NCI-H1092 (cell line): ENCODE measurements at regions not wholly inside any gene's neighbourhood (a gene's known extent, or its start where the extent isn't known, plus 50 kb on each side); places are given as distances from the start of the nearest gene placed in this dataset.

ENCODE experiments used
- DNase-seq: peaks from one replicate; lab custom pipeline; 2025; lab: John Stamatoyannopoulos, UW

DNA sequence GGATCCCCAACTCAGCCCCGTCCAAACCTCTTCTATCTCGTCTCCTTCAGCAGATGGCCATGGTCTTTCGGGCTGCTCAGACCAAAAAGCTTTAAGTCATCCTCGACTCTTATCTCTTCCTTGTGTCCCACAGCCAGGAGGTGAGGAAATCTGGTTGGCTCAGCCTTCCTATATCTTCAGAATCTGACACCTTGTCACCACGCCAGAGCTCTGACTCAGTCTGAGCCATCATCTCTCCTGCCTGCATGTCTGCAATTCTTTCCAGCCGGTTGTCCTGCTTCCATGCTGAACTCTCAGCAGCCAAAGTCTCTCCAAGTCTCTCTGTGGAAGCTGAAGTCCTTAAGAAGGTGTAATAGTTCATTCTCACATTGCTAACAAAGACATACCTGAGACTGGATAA is 419.3 kb upstream of the ADAMTS16 start:
- DNase-seq = no peak

DNA sequence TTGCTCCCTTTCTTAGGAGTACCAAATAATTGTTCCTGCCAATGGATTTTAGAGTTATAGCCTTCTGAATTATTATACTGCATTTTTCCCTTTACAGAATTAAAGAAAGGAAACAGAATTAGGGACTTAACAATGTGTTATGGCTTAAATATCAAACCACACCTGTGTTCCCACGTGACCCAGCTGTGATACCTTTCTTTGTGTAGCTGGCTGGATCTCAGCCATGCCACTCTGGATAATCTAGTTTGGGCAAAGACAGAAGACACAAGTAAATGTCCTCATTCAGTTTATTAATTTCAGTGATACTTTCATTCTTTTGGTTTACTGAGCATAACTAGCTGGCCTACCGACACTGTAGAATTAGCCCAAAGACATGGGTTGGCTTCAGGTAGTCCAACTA is 417.2 kb upstream of the ADAMTS16 start:
- DNase-seq = no peak

DNA sequence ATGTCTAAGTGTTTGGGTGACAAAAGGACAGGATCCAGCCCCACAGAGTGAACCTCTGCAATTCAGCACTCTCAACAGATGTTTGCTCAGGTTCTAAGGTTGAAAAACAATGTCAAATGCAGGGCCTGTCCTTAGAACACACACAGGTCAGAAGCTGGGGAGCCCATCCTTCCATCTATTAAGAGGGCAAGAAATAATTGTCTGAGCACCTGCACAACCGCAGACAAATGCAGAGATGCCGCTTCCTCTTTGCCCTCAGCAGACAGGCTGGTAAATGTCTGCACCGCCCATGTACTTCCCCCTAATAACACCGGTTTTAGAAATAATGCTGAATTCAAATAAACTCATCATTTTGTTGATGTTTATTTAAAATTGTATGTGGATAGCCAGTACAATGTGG is 414.5 kb upstream of the ADAMTS16 start:
- DNase-seq = no peak

DNA sequence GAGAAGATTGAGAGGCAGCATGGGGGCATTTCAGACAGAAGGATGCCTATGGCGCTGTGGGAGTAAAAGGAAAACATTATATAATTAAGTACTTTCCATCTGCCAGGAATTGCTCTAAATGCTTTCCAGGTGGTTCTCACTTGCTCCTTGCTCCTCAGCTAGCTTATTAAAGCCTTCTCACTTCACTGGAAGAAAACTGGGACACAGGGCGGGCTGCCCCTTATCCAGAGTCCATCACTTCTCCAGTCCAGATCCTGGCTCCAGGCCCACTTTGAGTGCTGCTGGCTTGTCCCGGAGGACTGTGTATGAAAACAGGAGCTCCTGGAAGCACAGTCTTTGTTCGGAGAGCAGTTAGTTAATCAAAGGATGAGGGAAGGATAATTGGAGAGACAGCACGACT is 409.9 kb upstream of the ADAMTS16 start:
- no peak for DNase-seq

DNA sequence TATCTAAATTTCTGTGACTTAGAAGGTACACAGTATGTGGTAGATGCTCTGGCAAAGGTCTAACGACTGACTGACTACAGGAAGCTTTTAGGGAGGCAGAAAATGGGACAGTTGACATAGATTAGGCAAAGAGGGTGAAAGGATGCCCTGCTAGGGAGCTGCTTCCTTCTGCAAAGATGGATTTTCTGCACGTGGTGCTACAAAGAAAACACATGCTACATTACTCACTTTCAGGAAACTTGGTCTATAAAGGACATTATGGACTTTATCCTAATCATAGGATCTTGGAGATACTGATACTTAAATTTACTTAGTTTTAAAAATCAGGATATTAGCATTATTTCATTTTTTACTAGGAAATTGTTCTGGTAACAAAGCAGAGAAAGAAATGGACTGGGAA is 405.8 kb upstream of the ADAMTS16 start:
- no peak for DNase-seq

DNA sequence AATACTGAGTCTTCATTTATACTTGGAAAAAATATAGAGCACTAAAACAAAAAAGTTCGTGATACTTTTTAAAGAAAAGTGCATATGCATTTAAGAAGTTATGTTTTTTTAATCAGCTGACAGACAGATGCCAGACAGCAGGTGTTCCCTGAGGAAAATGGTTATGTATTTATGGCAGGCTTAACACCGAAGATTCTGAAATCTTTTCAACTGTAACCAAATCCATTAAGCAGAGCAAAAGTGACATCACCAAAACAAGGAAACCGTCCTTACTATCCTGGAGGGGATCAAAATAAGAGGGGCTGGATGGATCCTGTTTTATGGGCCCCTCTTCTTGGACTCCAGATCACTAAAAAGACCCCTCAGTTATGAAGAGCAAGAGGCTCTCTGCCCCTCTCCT is 404.9 kb upstream of the ADAMTS16 start:
- DNase-seq = no peak

DNA sequence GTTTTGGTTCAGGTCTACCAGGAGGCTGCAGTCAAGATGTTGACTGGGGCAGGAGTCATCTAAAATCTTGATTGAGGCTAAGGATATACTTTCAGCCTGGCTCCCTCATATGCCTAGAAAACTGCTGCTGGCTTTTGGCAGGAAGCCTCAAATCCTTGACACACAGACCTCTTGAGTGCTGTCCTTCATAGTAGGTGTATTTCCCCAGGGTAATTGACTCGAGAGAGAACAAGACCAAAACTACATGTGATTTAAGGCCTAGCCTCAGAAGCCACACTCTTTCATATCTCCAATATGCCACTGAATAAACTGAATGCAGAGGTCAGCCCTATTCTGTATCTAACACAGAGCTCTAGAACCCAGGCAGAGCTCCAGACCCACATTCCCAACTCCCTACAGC is 402.3 kb upstream of the ADAMTS16 start:
- DNase-seq = no peak

DNA sequence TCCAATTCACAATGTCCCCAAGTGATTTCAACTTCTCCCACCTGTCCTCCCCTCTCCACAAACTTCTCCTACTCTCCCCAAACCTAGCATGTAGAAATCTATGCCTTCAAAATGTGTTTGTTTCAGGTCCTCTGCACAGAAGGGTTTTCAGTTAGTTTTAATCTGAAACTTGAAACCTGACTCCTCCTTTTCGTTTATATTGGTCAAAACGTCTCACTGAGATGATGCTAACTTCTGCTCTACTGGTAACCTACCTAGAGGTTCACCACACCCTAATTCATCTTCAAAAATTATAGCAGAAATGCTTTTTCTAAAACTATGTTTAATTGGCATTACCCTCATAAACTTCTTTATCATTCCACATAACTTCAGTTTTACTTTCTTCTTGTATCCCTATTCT is 401.8 kb upstream of the ADAMTS16 start:
- DNase-seq = no peak

DNA sequence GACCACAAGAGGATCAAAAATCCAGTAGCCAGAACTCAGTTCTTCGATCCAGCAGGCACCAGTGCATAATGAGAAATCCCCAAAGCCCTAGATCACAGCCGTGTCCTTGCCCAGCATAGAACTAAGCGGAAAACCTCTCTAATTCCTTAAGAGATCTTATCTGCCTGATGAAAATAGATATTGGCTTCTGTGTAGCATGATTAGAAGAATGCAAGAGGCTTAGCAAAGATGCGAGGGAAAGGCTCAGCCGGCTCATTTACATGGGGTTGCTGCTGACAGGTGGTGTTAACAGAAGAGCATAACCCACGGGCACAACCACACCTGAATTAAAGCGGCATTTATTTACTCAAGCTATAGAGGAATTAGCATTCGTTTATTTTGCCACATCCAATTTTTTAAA is 400.0 kb upstream of the ADAMTS16 start:
- DNase-seq = no peak

DNA sequence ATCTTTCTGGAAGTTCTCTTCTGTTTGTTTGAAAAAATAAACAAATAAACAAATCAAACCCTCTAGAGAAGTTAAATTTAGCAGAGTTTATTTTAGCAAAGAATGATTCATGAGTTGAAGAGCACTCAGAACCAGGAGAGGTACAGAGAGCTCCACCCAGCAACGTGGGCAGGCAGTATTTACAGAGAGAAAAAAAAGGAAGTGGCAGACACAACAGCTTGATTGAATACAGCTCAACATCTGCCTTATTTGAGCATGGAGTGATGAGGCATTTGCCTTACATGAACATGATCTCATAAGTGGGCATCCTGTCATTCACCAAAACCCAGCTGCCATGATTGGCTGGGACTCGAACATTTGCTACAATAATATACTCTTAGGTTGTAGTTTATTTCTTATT is 381.6 kb upstream of the ADAMTS16 start:
- no peak for DNase-seq

DNA sequence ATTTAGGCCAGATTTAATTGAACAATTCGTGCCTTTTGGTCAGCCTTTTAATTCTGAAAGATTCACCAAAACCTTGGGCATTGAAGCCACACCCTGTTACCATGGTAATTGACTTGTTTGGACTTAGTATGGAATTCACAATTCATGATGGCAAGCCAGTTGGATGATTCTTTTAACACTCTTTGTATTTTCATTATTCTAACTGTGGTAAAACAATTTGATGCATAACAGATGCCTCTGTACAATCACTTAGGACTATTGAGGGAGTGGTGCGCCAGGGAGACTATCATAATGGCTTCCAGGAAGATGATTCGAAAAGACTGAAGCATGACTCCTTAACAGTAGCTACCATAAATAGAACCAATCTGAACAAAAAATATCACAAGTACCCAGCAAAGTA is 381.1 kb upstream of the ADAMTS16 start:
- no peak for DNase-seq

DNA sequence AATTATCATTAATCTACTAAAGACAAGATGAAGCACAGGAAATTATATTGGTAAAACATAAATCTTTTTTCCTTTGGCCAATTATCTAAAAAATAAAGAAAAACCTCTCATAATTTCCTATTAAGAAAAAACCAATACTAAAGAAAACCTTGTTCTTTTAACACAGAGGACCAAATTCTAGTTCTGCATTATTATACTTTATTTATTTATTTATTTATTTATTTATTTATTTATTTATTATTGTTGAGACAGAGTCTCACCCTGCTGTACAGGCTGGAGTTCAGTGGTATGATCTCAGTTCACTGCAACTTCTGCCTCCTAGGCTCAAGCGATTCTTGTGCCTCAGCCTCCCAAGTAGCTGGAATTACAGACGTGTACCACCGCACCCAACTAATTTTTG is 377.8 kb upstream of the ADAMTS16 start:
- no peak for DNase-seq

DNA sequence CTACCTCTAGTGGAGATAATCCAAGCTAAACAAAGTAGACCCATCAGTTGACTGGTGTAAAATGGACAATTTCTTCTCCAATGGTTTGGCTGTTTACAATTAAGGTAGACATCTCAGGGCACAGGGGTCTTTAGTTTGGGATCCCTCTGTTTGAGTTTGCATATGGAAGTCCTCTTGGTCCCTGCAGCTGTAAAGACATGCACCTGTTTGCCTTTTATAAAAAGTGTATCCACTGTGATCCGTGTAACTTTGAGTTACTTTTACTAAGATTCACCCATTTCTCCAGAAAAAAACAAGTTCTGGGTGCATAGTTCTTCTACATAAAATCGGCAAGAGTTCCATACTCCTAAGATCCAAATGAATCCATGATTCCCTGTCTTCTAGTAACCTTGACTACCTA is 374.7 kb upstream of the ADAMTS16 start:
- no peak for DNase-seq

DNA sequence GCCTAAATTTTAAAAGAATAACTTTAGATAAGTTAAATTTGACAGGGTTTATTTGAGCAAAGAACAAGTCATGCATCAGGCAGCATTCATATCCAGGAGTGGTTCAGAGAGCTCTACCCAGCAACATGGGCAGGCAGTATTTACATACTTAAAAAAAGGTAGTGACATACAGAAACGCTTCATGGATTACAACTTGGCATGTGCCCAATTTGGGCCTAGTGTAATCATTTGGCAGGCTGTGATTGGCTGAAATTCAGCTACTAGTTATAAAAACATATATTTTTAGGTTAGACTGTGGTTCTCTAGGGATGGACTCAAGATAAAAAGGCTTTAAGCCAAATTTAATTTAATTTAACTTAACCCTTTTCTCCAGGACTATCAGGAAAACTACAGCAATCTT is 374.0 kb upstream of the ADAMTS16 start:
- DNase-seq = no peak

DNA sequence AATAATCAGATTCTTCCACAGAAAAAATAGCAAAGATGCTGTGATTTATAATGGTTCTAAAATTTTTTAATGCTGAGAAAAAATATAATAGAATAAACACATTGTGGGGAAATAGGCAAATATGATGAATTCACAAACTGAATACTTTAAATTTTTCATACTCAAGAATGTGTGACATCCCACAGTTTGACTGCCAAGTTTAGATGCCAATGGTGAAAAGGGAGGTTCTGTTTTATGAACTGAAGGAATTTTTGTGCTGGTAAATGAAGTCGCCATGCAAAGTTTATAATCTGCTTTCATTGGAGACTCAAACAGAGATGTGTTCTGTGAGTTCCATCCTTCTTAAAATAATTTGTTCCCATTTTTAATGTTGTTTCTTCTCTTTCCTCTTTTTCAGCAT is 367.5 kb upstream of the ADAMTS16 start:
- DNase-seq = no peak

DNA sequence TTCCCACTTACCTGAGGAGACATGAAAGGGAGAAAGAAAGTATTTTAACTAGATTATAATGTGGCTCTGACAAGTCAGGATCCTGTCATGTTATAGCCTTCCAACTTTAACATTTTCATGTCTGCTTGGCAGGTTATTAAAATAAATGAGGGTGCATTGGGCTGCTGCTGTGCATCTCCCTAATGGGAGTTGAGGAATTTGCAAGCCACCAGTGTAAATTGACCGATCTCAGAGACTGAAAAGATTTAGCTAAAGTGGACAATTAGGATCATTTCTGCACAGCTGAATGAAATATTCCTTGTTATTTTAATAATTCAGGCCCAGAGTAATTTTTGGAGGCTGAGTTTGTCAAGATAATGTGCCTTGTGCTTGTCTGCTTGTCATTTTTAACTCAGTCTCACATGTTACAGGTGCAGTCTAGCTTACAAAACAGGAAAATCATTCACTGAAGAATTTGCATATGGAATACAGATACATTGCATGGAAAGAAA is 366.3 kb upstream of the ADAMTS16 start:
- no peak for DNase-seq

DNA sequence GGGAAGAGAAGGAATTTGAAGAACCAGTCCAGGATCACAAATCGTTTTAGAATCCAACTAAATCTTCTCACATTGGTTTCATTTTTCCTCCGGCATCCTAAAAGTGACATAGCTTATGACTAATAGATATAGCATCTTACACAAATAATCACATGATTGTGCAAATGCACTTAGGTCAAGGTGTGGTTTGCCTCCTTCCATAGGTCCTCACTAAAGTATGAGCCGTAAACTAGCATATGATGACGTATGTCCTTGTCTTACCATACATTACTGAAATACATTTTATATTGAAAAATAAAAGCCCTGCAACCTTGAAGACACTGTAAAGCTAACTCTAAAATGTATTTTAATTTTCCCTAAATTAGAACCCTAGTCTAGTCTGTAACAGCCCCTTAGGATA is 362.7 kb upstream of the ADAMTS16 start:
- no peak for DNase-seq

DNA sequence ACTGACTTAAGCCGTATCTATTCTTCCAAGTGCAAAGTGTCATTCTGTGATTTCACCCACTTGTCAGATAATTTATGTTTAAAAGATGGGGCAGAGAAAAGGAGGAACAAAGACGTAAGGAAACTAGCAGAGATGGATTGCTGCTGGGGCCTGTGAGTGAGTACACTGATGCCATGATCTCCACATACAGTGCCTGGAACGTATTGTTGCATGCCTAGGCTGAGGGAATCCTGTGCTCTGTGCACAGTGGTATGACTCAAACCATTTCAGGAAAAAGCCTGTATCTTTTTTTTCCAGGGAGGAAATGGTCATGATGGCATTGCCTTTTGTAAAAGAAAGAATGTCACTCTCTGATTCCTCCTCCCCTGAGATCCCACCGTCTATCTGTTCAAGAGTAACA is 359.5 kb upstream of the ADAMTS16 start:
- no peak for DNase-seq

DNA sequence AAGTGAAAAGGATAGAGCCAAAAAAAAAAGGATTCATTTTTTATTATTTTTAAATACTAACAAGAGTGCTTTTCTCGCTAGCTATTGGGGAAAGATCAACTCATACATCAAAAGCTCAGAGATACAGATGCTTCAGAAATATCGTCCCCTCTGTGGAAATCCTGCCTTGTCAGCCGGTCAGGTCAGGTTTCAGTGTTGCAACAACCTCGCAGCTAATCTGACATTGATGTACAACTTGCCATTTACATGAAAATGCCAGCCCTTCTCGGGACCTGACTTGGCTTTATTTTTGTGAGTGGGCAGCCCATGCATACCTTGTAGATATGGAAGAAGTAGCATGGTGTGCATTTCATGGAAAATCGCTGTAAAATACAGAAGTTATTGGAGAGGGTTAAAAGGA is 358.8 kb upstream of the ADAMTS16 start:
- no peak for DNase-seq

DNA sequence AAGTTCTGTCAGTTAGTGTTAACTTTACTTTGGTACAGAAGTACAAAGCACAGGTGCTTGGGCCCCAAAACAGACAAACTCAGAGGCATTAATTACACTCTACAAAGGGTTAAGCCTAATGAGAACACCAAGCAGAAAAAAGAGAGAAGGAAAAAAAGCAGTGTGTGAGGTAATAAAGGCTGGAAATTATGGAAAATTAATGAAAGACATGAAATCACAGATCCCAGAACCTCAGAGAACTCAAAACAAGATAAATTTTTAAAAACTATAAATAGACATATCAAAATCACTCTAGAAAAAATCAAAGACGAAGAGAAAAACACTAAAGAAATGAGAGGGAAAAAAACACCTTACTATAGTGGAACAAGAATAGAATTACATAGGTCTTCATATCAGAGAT is 354.2 kb upstream of the ADAMTS16 start:
- no peak for DNase-seq

DNA sequence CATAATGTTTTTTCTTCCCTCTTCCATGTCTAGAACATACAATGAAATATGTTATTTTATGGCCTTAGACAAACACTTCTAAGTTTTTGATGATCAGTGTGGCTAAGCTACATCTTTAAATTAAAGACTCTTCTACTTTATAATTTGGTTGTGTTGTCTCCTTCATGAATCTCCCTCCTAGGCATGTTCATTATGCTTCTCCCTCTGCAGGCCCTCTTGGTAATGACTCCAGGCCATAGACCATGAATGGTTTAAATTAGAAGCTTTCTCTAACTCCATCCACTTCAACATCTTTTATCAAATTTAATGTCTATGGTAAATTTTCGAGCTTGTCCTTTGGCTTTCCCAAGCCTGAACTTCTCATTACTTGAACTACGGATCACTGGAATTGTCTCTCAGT is 342.7 kb upstream of the ADAMTS16 start:
- DNase-seq = no peak

DNA sequence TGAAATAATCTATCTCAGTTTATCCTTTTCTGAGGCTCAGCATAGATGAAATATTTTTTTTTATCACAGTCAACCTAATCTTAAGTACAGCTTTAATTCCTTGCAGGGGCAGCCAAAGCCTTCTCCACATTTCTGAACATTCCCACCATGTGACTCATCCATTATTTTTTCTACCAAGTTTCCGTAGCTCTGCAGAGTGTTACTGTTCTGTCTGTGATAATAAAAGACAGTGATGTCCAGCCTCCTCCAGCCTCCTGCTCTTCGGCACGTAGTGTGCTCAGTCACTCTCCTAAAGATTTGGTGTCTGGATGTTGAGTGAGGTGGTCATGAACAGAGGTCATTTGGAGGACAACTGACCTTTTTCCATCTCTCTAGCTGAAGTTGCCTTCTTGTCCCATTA is 338.1 kb upstream of the ADAMTS16 start:
- DNase-seq = no peak

DNA sequence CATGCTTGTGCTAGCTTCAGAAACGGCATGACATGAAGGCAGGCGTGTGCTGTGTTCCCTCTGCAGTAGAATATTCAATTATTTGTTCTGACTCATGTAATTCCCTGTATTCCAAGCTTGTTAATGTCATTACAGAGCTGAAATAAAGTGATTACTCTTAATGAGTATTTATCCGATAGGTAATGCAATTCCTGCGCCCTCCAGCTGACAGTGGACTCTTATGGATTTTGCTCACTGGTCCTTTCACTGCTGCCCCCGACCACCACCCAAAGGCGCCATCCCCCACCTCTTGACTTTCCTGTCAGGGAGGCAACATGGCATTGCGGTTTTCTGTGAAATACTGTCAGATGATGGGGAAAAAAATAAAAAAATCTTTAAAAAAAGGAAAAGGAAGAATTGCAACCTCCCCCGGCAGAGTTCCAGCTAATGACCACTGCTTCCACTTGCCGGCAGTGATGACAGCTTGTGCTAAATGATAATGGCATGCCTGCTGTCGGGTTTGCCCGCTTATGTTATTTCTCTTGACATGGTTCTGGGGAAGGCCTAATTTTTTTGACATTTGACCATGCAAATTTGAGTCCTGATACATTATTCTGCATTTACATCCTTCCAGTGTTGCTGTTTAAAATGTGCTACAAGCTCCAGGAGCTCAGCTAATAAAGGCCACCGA is 335.3 kb upstream of the ADAMTS16 start:
- DNase-seq = no peak

DNA sequence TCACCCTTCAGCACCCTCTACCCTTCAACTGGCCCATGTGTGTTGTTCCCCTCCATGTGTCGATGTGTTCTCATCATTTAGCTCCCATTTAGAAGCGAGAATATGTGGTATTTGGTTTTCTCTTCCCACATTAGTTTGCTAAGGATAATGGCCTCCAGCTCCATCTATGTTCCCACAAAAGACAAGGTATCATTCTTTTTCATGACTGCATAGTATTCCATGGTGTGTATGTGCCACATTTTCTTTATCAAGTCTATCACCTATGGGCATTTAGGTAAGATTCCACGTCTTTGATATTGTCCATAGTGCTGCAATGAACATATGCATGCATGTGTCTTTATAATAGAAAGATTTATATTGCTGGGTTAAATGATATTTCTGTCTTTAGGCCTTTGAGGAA is 325.1 kb upstream of the ADAMTS16 start:
- no peak for DNase-seq

DNA sequence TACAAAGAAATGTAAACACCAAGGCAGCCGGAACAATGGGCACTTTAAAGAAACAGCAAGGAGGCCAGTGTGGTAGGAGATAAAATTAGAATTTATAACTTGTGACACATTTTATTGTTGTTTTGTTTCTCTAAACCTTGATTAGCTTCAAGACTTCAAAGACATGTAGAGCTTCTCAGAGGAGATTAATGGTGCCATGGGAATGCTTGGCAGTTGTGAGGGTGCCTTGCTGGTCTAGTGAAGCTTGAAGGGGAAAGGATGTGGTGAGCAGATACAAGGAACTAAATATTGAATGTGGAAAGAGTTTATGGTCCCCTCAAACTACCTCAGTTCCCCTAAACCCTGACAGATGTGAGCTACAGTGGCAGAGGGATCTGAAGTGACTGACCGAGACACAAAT is 322.4 kb upstream of the ADAMTS16 start:
- DNase-seq = no peak
